ENCODE measurements at regions not wholly inside any gene's neighbourhood (a gene's known extent, or its start where the extent isn't known, plus 50 kb on each side); places are given as distances from the start of the nearest gene placed in this dataset.
A peak's percentile ranks its signal among the peaks of the same experiment; 100 is the strongest.

- TF ChIP-seq SUZ12 (IDR thresholded peaks at IDR 0.05) (no peak), HDGF (IDR thresholded peaks at IDR 0.05; ENCODE audit: borderline replicate concordance) (no peak), ELF4 (IDR thresholded peaks at IDR 0.05) (no peak), FOXK2 (IDR thresholded peaks at IDR 0.05) (no peak), TARDBP (IDR thresholded peaks at IDR 0.05) (no peak), FOXM1 (IDR thresholded peaks at IDR 0.05; ENCODE audit: borderline replicate concordance) (no peak), NFRKB (IDR thresholded peaks at IDR 0.05) (no peak), PKNOX1 (IDR thresholded peaks at IDR 0.05) (peak; percentile 52; the same call in 1 of the 2 replicates), ZNF384 (IDR thresholded peaks at IDR 0.05) (no peak), SP1 (IDR thresholded peaks at IDR 0.05) (no peak)
Measured at GRCh38 chr1:244173769-244174168, 122.7 kb downstream of the ZBTB18 start.
